ENCODE measurements at regions not wholly inside any gene's neighbourhood (a gene's known extent, or its start where the extent isn't known, plus 50 kb on each side); places are given as distances from the start of the nearest gene placed in this dataset.
"Not testable (repeated sequence)": the region's sequence is repeated elsewhere in the genome, so short reads cannot be mapped to it uniquely, and the experiment has no call there.

DNA sequence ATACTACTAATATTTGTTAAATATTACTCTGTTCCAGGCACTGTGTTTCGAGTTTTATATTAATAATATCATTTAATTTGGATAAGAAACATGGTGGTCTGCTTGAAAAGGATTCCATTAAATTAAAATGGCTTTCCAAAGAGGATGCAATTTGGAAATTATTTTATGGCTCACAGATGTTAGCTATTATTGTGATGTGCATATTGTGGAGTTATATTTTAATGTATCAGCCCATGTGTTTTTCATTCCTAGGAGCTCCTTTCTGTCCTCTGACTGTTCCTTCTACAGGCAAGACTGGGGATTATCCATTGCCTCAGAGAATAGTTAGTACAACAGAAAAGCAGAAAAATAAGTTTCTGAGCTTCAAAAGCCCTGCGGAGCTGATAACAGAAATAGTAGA is 376.7 kb upstream of the PDZRN3 start:
- Histone ChIP-seq H3K4me3 (no peak overlapping the region), H3K27me3 (ENCODE audit: control insufficient read depth in 3 of 3, insufficient read depth in 3 of 3, low read length in 2 of 3) (no peaks in the 10 kb centered on the region), H3K9me3 (ENCODE audit: control insufficient read depth in 4 of 4, insufficient read depth in 3 of 4, low read length in 3 of 4) (peaks cover 0 to 1% (median 0%) of the 10 kb centered on the region in 4 donors), H3K4me1 (ENCODE audit: control insufficient read depth in 5 of 5, insufficient read depth in 5 of 5, low read length in 5 of 5) (peaks cover 0 to 7% (median 0%) of the 10 kb centered on the region in 5 donors), H3K27ac (ENCODE audit: low read depth in 1 of 2, low read length in 1 of 2) (no peak overlapping the region), H3K9ac (ENCODE audit: insufficient read depth in 1 of 2, low read length in 2 of 2) (no peak overlapping the region), H3K36me3 (ENCODE audit: control insufficient read depth in 4 of 4, insufficient read depth in 4 of 4, low read length in 4 of 4) (no peaks in the 10 kb centered on the region)
- DNase-seq: no peak
- 69 to 73% methylated on average over 2 of the region's 2 CpGs for WGBS, 2 donors
- TF ChIP-seq, protein P1, sequence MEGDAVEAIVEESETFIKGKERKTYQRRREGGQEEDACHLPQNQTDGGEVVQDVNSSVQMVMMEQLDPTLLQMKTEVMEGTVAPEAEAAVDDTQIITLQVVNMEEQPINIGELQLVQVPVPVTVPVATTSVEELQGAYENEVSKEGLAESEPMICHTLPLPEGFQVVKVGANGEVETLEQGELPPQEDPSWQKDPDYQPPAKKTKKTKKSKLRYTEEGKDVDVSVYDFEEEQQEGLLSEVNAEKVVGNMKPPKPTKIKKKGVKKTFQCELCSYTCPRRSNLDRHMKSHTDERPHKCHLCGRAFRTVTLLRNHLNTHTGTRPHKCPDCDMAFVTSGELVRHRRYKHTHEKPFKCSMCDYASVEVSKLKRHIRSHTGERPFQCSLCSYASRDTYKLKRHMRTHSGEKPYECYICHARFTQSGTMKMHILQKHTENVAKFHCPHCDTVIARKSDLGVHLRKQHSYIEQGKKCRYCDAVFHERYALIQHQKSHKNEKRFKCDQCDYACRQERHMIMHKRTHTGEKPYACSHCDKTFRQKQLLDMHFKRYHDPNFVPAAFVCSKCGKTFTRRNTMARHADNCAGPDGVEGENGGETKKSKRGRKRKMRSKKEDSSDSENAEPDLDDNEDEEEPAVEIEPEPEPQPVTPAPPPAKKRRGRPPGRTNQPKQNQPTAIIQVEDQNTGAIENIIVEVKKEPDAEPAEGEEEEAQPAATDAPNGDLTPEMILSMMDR (IDR thresholded peaks at IDR 0.05; ENCODE audit: control extremely low read depth, extremely low read depth): no peak
- no peak for ATAC-seq (ENCODE audit: insufficient read depth, low FRiP score)

- WGBS, 2 donors: 55 to 87% methylated on average over 1 of the region's 1 CpG
- Histone ChIP-seq H3K27me3 (ENCODE audit: control insufficient read depth in 3 of 3, insufficient read depth in 3 of 3, low read length in 2 of 3) (no peaks in the 10 kb centered on the region), H3K27ac (ENCODE audit: low read depth in 1 of 2, low read length in 1 of 2) (no peak overlapping the region), H3K36me3 (ENCODE audit: control insufficient read depth in 4 of 4, insufficient read depth in 4 of 4, low read length in 4 of 4) (no peaks in the 10 kb centered on the region), H3K4me1 (ENCODE audit: control insufficient read depth in 5 of 5, insufficient read depth in 5 of 5, low read length in 5 of 5) (peaks cover 0 to 7% (median 0%) of the 10 kb centered on the region in 5 donors), H3K9ac (ENCODE audit: insufficient read depth in 1 of 2, low read length in 2 of 2) (no peak overlapping the region), H3K9me3 (ENCODE audit: control insufficient read depth in 4 of 4, insufficient read depth in 3 of 4, low read length in 3 of 4) (peaks cover 0 to 1% (median 0%) of the 10 kb centered on the region in 4 donors), H3K4me3 (no peak overlapping the region)
- peak in 1 of 3 donors; percentile 13 for DNase-seq
- no peak for ATAC-seq (ENCODE audit: insufficient read depth, low FRiP score)
- TF ChIP-seq, protein P1 (IDR thresholded peaks at IDR 0.05; ENCODE audit: control extremely low read depth, extremely low read depth): no peak
Measured at GRCh38 chr3:74000725-74001124, 376.0 kb upstream of the PDZRN3 start.

DNA sequence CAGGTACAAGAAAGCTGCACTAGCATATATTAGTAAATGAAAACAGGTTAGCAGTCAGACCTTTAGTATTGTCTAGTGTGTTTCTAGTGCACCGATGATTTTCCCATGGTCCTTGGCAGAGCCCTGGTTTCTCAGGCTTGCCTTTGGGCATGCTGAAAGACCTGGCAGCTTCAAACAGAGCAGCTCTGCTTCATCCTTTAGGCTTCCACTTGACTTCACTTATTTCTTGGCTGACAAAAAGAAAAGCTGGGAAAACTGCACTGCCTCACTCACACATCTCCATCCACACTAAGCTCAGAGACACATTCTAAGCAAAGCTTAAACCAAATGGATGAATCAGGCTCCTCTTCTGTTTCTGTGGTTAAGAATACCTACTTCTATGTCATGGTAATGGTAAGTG is 374.8 kb upstream of the PDZRN3 start:
- 98 to 100% methylated on average over 1 of the region's 1 CpG for WGBS, 2 donors
- Histone ChIP-seq H3K36me3 (ENCODE audit: control insufficient read depth in 4 of 4, insufficient read depth in 4 of 4, low read length in 4 of 4) (no peaks in the 10 kb centered on the region), H3K4me3 (no peak overlapping the region), H3K9me3 (ENCODE audit: control insufficient read depth in 4 of 4, insufficient read depth in 3 of 4, low read length in 3 of 4) (peaks cover 0 to 1% (median 0%) of the 10 kb centered on the region in 4 donors), H3K4me1 (ENCODE audit: control insufficient read depth in 5 of 5, insufficient read depth in 5 of 5, low read length in 5 of 5) (peaks cover 0 to 6% (median 0%) of the 10 kb centered on the region in 5 donors), H3K27me3 (ENCODE audit: control insufficient read depth in 3 of 3, insufficient read depth in 3 of 3, low read length in 2 of 3) (no peaks in the 10 kb centered on the region), H3K27ac (ENCODE audit: low read depth in 1 of 2, low read length in 1 of 2) (no peak overlapping the region), H3K9ac (ENCODE audit: insufficient read depth in 1 of 2, low read length in 2 of 2) (no peak overlapping the region)
- ATAC-seq (ENCODE audit: insufficient read depth, low FRiP score): no peak
- TF ChIP-seq, protein P1 (IDR thresholded peaks at IDR 0.05; ENCODE audit: control extremely low read depth, extremely low read depth): no peak
- no peak for DNase-seq

- not testable (repeated sequence) for H3K4me1 ChIP-seq (ENCODE audit: control insufficient read depth in 5 of 5, insufficient read depth in 5 of 5, low read length in 5 of 5); DNase-seq; H3K4me3 ChIP-seq; H3K9ac ChIP-seq (ENCODE audit: insufficient read depth in 1 of 2, low read length in 2 of 2); H3K27me3 ChIP-seq (ENCODE audit: control insufficient read depth in 3 of 3, insufficient read depth in 3 of 3, low read length in 2 of 3); ATAC-seq (ENCODE audit: insufficient read depth, low FRiP score); H3K27ac ChIP-seq (ENCODE audit: low read depth in 1 of 2, low read length in 1 of 2); H3K36me3 ChIP-seq (ENCODE audit: control insufficient read depth in 4 of 4, insufficient read depth in 4 of 4, low read length in 4 of 4); H3K9me3 ChIP-seq (ENCODE audit: control insufficient read depth in 4 of 4, insufficient read depth in 3 of 4, low read length in 3 of 4)
- 95 to 98% methylated on average over 19 of the region's 19 CpGs for WGBS, 2 donors
Measured at GRCh38 chr3:73990691-73991090, 365.9 kb upstream of the PDZRN3 start.

Measured in lung (tissue), 11 donors.